ENCODE measurements at regions not wholly inside any gene's neighbourhood (a gene's known extent, or its start where the extent isn't known, plus 50 kb on each side); places are given as distances from the start of the nearest gene placed in this dataset.

DNA sequence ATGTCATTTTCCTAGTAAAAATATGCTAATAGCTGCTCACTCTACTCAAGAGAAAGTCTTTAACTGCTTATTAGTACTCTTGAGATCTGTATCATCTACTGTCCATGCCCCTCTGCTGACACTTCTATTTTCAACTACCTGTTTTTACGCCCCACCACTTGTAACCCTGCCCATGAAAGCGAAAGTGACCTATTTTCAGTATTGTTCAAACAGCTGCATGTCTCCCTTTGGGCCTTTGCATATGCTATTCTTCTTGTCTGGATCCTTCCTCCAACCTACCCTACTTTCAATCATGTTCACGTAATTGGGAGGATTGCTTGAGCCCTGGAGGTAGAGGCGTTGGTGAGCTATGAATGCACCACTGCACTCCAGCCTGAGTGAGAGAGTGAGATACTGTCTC, 1481.3 kb downstream of the GATA3 start:
- TF ChIP-seq MAZ (IDR thresholded peaks at IDR 0.05; ENCODE audit: borderline replicate concordance, low read depth, low read length) (no peak), USF2 (IDR thresholded peaks at IDR 0.05) (no peak), HOXB5 (CRISPR knock-in tag; IDR thresholded peaks at IDR 0.05) (no peak), NPAS2 (CRISPR knock-in tag; IDR thresholded peaks at IDR 0.05; ENCODE audit: borderline replicate concordance) (no peak), HEYL (CRISPR knock-in tag; IDR thresholded peaks at IDR 0.05) (no peak), EP300 (IDR thresholded peaks at IDR 0.05) (no peak), POLR2A (IDR thresholded peaks at IDR 0.05; ENCODE audit: low read length) (no peak), CHD2 (IDR thresholded peaks at IDR 0.05; ENCODE audit: low read length, partially characterized antibody) (no peak), RNF2 (IDR thresholded peaks at IDR 0.05; ENCODE audit: borderline replicate concordance, low read depth) (no peak), ATOH8 (CRISPR knock-in tag; IDR thresholded peaks at IDR 0.05; ENCODE audit: low read depth) (no peak), CEBPB (IDR thresholded peaks at IDR 0.05) (no peak), CBX2 (IDR thresholded peaks at IDR 0.05; ENCODE audit: borderline replicate concordance, low read depth) (no peak), PHF8 (IDR thresholded peaks at IDR 0.05; ENCODE audit: borderline replicate concordance, low read depth) (no peak), HOXB13 (CRISPR knock-in tag; IDR thresholded peaks at IDR 0.05; ENCODE audit: low read depth) (no peak), NR3C1 (IDR thresholded peaks at IDR 0.05) (no peak)
- TF ChIP-seq, protein P1, sequence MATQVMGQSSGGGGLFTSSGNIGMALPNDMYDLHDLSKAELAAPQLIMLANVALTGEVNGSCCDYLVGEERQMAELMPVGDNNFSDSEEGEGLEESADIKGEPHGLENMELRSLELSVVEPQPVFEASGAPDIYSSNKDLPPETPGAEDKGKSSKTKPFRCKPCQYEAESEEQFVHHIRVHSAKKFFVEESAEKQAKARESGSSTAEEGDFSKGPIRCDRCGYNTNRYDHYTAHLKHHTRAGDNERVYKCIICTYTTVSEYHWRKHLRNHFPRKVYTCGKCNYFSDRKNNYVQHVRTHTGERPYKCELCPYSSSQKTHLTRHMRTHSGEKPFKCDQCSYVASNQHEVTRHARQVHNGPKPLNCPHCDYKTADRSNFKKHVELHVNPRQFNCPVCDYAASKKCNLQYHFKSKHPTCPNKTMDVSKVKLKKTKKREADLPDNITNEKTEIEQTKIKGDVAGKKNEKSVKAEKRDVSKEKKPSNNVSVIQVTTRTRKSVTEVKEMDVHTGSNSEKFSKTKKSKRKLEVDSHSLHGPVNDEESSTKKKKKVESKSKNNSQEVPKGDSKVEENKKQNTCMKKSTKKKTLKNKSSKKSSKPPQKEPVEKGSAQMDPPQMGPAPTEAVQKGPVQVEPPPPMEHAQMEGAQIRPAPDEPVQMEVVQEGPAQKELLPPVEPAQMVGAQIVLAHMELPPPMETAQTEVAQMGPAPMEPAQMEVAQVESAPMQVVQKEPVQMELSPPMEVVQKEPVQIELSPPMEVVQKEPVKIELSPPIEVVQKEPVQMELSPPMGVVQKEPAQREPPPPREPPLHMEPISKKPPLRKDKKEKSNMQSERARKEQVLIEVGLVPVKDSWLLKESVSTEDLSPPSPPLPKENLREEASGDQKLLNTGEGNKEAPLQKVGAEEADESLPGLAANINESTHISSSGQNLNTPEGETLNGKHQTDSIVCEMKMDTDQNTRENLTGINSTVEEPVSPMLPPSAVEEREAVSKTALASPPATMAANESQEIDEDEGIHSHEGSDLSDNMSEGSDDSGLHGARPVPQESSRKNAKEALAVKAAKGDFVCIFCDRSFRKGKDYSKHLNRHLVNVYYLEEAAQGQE (IDR thresholded peaks at IDR 0.05), result no peak
- H3K4me1 ChIP-seq, result no peaks in the 10 kb centered on the region
- ChIA-PET CTCF (no interaction called here), POLR2A (no interaction called here)
- DNase-seq (ENCODE audit: low read depth in 1 of 2, low spot score in 1 of 2) (no peak), ATAC-seq (no peak), FAIRE-seq (no peak)
- H3K4me3 ChIP-seq, result no peak overlapping the region
- no peak overlapping the region for H3K27ac ChIP-seq
- WGBS (ENCODE audit: missing lambda C conversion rate), result 3% methylated on average over 4 of the region's 4 CpGs
- no peaks in the 10 kb centered on the region for H3K9me3 ChIP-seq
- H3K4me2 ChIP-seq, result no peak overlapping the region

GRCh38 chr10:9545073-9545472, 1472.6 kb upstream of the CELF2 start:
- H3K27ac ChIP-seq, result no peak overlapping the region
- no peak for ATAC-seq
- no peak overlapping the region for H3K4me3 ChIP-seq
- TF ChIP-seq USF2 (IDR thresholded peaks at IDR 0.05) (no peak), HDAC2 (IDR thresholded peaks at IDR 0.05) (no peak), SMC3 (IDR thresholded peaks at IDR 0.05) (no peak), CEBPB (IDR thresholded peaks at IDR 0.05) (no peak), MAZ (IDR thresholded peaks at IDR 0.05; ENCODE audit: borderline replicate concordance, low read depth, low read length) (no peak), BCL3 (IDR thresholded peaks at IDR 0.05) (no peak), ZSCAN20 (CRISPR knock-in tag; IDR thresholded peaks at IDR 0.05) (no peak), CTCF (IDR thresholded peaks at IDR 0.05) (no peak)
- no peaks in the 10 kb centered on the region for H3K4me1 ChIP-seq
- WGBS (ENCODE audit: missing lambda C conversion rate), result 3% methylated on average over 2 of the region's 2 CpGs
- no peak for DNase-seq (ENCODE audit: low read depth in 1 of 2, low spot score in 1 of 2)
- no peak for FAIRE-seq
- POLR2A ChIA-PET, result no interaction called here
- no peak overlapping the region for H3K4me2 ChIP-seq
- no peaks in the 10 kb centered on the region for H3K9me3 ChIP-seq
- CTCF ChIA-PET, result no interaction called here
